GM12891 (cell line): ENCODE measurements at regions not wholly inside any gene's neighbourhood (a gene's known extent, or its start where the extent isn't known, plus 50 kb on each side); places are given as distances from the start of the nearest gene placed in this dataset.

ENCODE experiments used
- DNase-seq: peaks from one replicate; pipeline ENCODE4 v3.0.0; 2011; ENCODE audit warnings: low spot score; ENCODE audit not compliant: insufficient read length
- FAIRE-seq: peaks from 2 replicates; lab custom pipeline; 2011; peaks lifted over from hg19 to GRCh38; lab: Jason Lieb, UNC
- PAX5 ChIP-seq: IDR thresholded peaks from 2 replicates; pipeline ENCODE4 v1.6.1; 2011; ENCODE audit warnings: low read length, moderate library complexity, mild to moderate bottlenecking; ENCODE audit not compliant: insufficient read depth, severe bottlenecking
- POLR2A ChIP-seq: IDR thresholded peaks from 2 replicates; pipeline ENCODE4 v1.6.1; 2011; ENCODE audit warnings: low read depth, low read length, control low read depth
- POLR2AphosphoS5 ChIP-seq: IDR thresholded peaks from 2 replicates; pipeline ENCODE4 v1.6.1; 2011; ENCODE audit warnings: low read depth, low read length, control low read depth
- POU2F2 ChIP-seq: IDR thresholded peaks from 2 replicates; pipeline ENCODE4 v1.6.1; 2011; ENCODE audit warnings: low read depth, mild to moderate bottlenecking, control low read depth, low read length, moderate library complexity
- SPI1 ChIP-seq: IDR thresholded peaks from 2 replicates; pipeline ENCODE4 v1.6.1; 2011; ENCODE audit warnings: low read depth, low read length, control low read depth
- TAF1 ChIP-seq: IDR thresholded peaks from 2 replicates; pipeline ENCODE4 v1.6.1; 2011; ENCODE audit warnings: low read depth, low read length, control low read depth

- TF ChIP-seq POU2F2 = no peak
- TF ChIP-seq PAX5 = no peak
- TF ChIP-seq TAF1 = no peak
- no peak for TF ChIP-seq SPI1
- no peak for TF ChIP-seq POLR2A
- TF ChIP-seq POLR2AphosphoS5 = no peak
- FAIRE-seq (no peak), DNase-seq (no peak)
Observed at GRCh38 chr2:183359867-183360266, 235.6 kb downstream of the NUP35 start.

- no peak for DNase-seq
- TF ChIP-seq TAF1 = no peak
- TF ChIP-seq POU2F2 = no peak
- no peak for TF ChIP-seq SPI1
- no peak for TF ChIP-seq PAX5
- TF ChIP-seq POLR2AphosphoS5 = no peak
- TF ChIP-seq POLR2A = no peak
- no peak for FAIRE-seq
Observed at GRCh38 chr2:183371545-183371944, 247.3 kb downstream of the NUP35 start.

- FAIRE-seq = no peak
- DNase-seq = no peak
- TF ChIP-seq PAX5 = no peak
- no peak for TF ChIP-seq POU2F2
- TF ChIP-seq TAF1 = no peak
- no peak for TF ChIP-seq POLR2A
- no peak for TF ChIP-seq POLR2AphosphoS5
- no peak for TF ChIP-seq SPI1
Observed at GRCh38 chr2:183375821-183376220, 251.6 kb downstream of the NUP35 start.

GRCh38 chr2:183383854-183384253 is 259.6 kb downstream of the NUP35 start:
- DNase-seq (no peak), FAIRE-seq (no peak)
- TF ChIP-seq TAF1 = no peak
- no peak for TF ChIP-seq PAX5
- TF ChIP-seq POLR2AphosphoS5 = no peak
- peak; percentile 78 for TF ChIP-seq SPI1
- no peak for TF ChIP-seq POU2F2
- TF ChIP-seq POLR2A = no peak

GRCh38 chr2:183389546-183390080 is 265.4 kb downstream of the NUP35 start:
- DNase-seq (no peak), FAIRE-seq (no peak)
- TF ChIP-seq POLR2AphosphoS5 = no peak
- TF ChIP-seq PAX5 = no peak
- TF ChIP-seq POLR2A = no peak
- no peak for TF ChIP-seq TAF1
- TF ChIP-seq SPI1 = no peak
- no peak for TF ChIP-seq POU2F2

GRCh38 chr2:183390109-183390508 is 265.9 kb downstream of the NUP35 start:
- TF ChIP-seq PAX5 (no peak), POLR2A (no peak), POU2F2 (no peak), POLR2AphosphoS5 (no peak), SPI1 (no peak), TAF1 (no peak)
- no peak for DNase-seq
- no peak for FAIRE-seq

GRCh38 chr2:183404392-183404791 is 280.1 kb downstream of the NUP35 start:
- DNase-seq (no peak), FAIRE-seq (no peak)
- TF ChIP-seq POU2F2 = no peak
- no peak for TF ChIP-seq POLR2A
- TF ChIP-seq PAX5 = no peak
- TF ChIP-seq TAF1 = no peak

GRCh38 chr2:183408562-183408961 is 284.3 kb downstream of the NUP35 start:
- TF ChIP-seq SPI1 = no peak
- TF ChIP-seq POLR2A = no peak
- TF ChIP-seq TAF1 = no peak
- no peak for TF ChIP-seq POU2F2
- TF ChIP-seq PAX5 = no peak
- TF ChIP-seq POLR2AphosphoS5 = no peak
- no peak for FAIRE-seq
- no peak for DNase-seq

- no peak for TF ChIP-seq POLR2AphosphoS5
- no peak for TF ChIP-seq PAX5
- TF ChIP-seq SPI1 = no peak
- TF ChIP-seq POU2F2 = no peak
- no peak for TF ChIP-seq TAF1
- no peak for TF ChIP-seq POLR2A
- FAIRE-seq (no peak), DNase-seq (no peak)
Observed at GRCh38 chr2:183409662-183410061, 285.4 kb downstream of the NUP35 start.

GRCh38 chr2:183416753-183417152 is 292.5 kb downstream of the NUP35 start:
- no peak for TF ChIP-seq SPI1
- TF ChIP-seq POLR2A = no peak
- TF ChIP-seq PAX5 = no peak
- no peak for TF ChIP-seq POU2F2
- no peak for TF ChIP-seq TAF1
- TF ChIP-seq POLR2AphosphoS5 = no peak
- FAIRE-seq (no peak), DNase-seq (no peak)

- TF ChIP-seq POLR2A (no peak), SPI1 (no peak), POU2F2 (no peak), PAX5 (no peak), POLR2AphosphoS5 (no peak), TAF1 (no peak)
- no peak for FAIRE-seq
- no peak for DNase-seq
Observed at GRCh38 chr2:183426825-183427224, 302.6 kb downstream of the NUP35 start.
